HEK293T (cell line): ENCODE measurements at regions not wholly inside any gene's neighbourhood (a gene's known extent, or its start where the extent isn't known, plus 50 kb on each side); places are given as distances from the start of the nearest gene placed in this dataset.
"Not testable (repeated sequence)": the region's sequence is repeated elsewhere in the genome, so short reads cannot be mapped to it uniquely, and the experiment has no call there.

ENCODE experiments used
- CTCF ChIA-PET: fragments of 350-600 bp; formaldehyde crosslinking; extraction: SDS; loops from one replicate; lab custom pipeline; 2021; ENCODE audit warnings: antibody characterized with exemption, inconsistent platforms; lab: Yijun Ruan, JAX
- POLR2A ChIA-PET: fragments of 350-600 bp; formaldehyde crosslinking; extraction: SDS; loops from one replicate; lab custom pipeline; 2020; ENCODE audit warnings: antibody characterized with exemption, inconsistent platforms; lab: Yijun Ruan, JAX
- DNase-seq: peaks from one replicate; pipeline ENCODE4 v3.0.0; 2012; ENCODE audit warnings: mixed read lengths; ENCODE audit errors: extremely low spot score
- ARNT ChIP-seq: fragments of 450-650 bp; IDR thresholded peaks from 2 replicates; pipeline ENCODE4 v1.6.1; 2017; ENCODE audit warnings: mild to moderate bottlenecking
- BHLHE40 ChIP-seq: fragments of 450-650 bp; IDR thresholded peaks from 2 replicates; pipeline ENCODE4 v1.6.1; 2016; ENCODE audit warnings: mild to moderate bottlenecking, moderate library complexity, borderline replicate concordance
- CTBP1 ChIP-seq: fragments of 450-650 bp; IDR thresholded peaks from 2 replicates; pipeline ENCODE4 v1.6.1; 2016; ENCODE audit warnings: borderline replicate concordance
- ELF4 ChIP-seq: fragments of 450-650 bp; IDR thresholded peaks from 2 replicates; pipeline ENCODE4 v1.6.1; 2017; ENCODE audit warnings: antibody characterized with exemption
- FOXA1 ChIP-seq: fragments of 450-650 bp; IDR thresholded peaks from 2 replicates; pipeline ENCODE4 v1.6.1; 2016; ENCODE audit warnings: mild to moderate bottlenecking
- FOXK2 ChIP-seq: fragments of 450-650 bp; IDR thresholded peaks from 2 replicates; pipeline ENCODE4 v1.6.1; 2016; ENCODE audit warnings: mild to moderate bottlenecking
- FOXM1 ChIP-seq: fragments of 450-650 bp; IDR thresholded peaks from 2 replicates; pipeline ENCODE4 v1.6.1; 2017; ENCODE audit warnings: mild to moderate bottlenecking, borderline replicate concordance
- HDGF ChIP-seq: fragments of 450-650 bp; IDR thresholded peaks from 2 replicates; pipeline ENCODE4 v1.6.1; 2017; ENCODE audit warnings: antibody characterized with exemption, borderline replicate concordance
- L3MBTL2 ChIP-seq: fragments of 450-650 bp; conservative IDR thresholded peaks from 2 replicates; pipeline ENCODE4 v1.6.1; 2016; ENCODE audit warnings: mild to moderate bottlenecking
- LEF1 ChIP-seq: fragments of 450-650 bp; IDR thresholded peaks from 2 replicates; pipeline ENCODE4 v1.6.1; 2017; ENCODE audit warnings: mild to moderate bottlenecking, borderline replicate concordance
- NFRKB ChIP-seq: fragments of 450-650 bp; IDR thresholded peaks from 2 replicates; pipeline ENCODE4 v1.6.1; 2016; ENCODE audit warnings: mild to moderate bottlenecking, moderate library complexity
- PKNOX1 ChIP-seq: fragments of 450-650 bp; IDR thresholded peaks from 2 replicates; pipeline ENCODE4 v1.6.1; 2016
- SP1 ChIP-seq: fragments of 450-650 bp; IDR thresholded peaks from 2 replicates; pipeline ENCODE4 v1.6.1; 2017
- SUZ12 ChIP-seq: fragments of 450-650 bp; IDR thresholded peaks from 2 replicates; pipeline ENCODE4 v1.6.1; 2016; ENCODE audit warnings: mild to moderate bottlenecking
- TARDBP ChIP-seq: fragments of 450-650 bp; IDR thresholded peaks from 2 replicates; pipeline ENCODE4 v1.6.1; 2016
- ZNF384 ChIP-seq: fragments of 450-650 bp; IDR thresholded peaks from 2 replicates; pipeline ENCODE4 v1.6.1; 2016

GRCh38 chr3:541062-541801 is 344.7 kb downstream of the CHL1 start:
- ChIA-PET POLR2A (no interaction called here), CTCF (no interaction called here)
- no peak for DNase-seq
- TF ChIP-seq SUZ12 (no peak), TARDBP (no peak), ZNF384 (no peak), BHLHE40 (no peak), ARNT (no peak), PKNOX1 (no peak), SP1 (no peak), NFRKB (no peak), FOXM1 (no peak), HDGF (no peak)

GRCh38 chr3:542021-542420 is 345.5 kb downstream of the CHL1 start:
- TF ChIP-seq NFRKB (no peak), ZNF384 (no peak), L3MBTL2 (no peak), LEF1 (no peak)
- DNase-seq = no peak
- ChIA-PET CTCF (no interaction called here), POLR2A (no interaction called here)

- TF ChIP-seq CTBP1 (no peak), ZNF384 (no peak), BHLHE40 (no peak), ELF4 (no peak), SUZ12 (no peak), SP1 (no peak), NFRKB (no peak), PKNOX1 (no peak), HDGF (no peak), FOXA1 (no peak), L3MBTL2 (no peak), FOXK2 (no peak), ARNT (no peak)
- no peak for DNase-seq
- ChIA-PET POLR2A (no interaction called here), CTCF (no interaction called here)
Measured at GRCh38 chr3:549636-550035, 353.1 kb downstream of the CHL1 start.

DNA sequence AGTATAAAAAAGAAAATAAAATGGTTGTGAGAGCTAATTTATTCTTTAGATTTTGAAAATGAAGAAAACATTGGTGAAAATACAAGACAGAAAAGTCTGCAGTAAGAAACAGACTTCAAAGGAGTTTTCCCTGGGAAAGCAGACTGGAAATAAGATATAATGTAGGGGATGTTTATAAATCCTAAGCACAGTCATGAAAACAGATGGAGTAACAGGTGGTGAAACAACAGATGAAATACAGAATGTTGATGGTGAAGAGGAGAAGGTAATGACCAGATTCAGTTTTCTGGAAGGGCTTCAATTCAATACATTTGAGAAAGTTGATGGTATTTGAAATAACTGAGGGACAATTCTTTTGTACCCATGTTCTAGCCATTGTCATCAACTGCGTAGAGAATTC is 353.9 kb downstream of the CHL1 start:
- POLR2A ChIA-PET = no interaction called here
- DNase-seq = no peak
- no peak for TF ChIP-seq FOXM1
- no peak for TF ChIP-seq L3MBTL2
- no peak for TF ChIP-seq SUZ12
- no peak for TF ChIP-seq NFRKB
- no peak for TF ChIP-seq LEF1
- no peak for TF ChIP-seq ZNF384
- no peak for TF ChIP-seq ELF4
- TF ChIP-seq FOXK2 = no peak
- TF ChIP-seq HDGF = no peak
- CTCF ChIA-PET = no interaction called here

DNA sequence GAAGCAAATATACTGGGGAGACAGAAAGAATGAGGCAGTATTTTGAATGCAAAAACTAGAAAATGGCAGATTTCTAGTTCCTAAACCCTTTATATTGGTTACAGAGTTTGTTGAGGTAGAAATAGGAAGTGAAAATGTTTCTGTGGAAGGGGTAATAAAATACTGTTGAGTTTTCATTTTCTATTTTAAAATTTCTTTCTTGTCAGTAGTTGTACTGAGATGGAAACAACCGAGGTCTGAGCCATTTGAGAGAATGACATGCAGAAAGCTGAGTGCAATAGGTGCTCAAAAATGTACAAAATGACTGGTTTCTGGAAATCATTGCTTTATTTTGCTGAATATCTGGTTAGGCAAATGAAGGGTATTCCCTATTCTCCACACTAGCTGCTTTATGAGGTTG is 361.4 kb downstream of the CHL1 start:
- no peak for DNase-seq
- CTCF ChIA-PET = no interaction called here
- TF ChIP-seq HDGF (no peak), FOXA1 (no peak), FOXK2 (no peak), ARNT (no peak), PKNOX1 (no peak), ZNF384 (no peak), ELF4 (no peak), SP1 (no peak), LEF1 (no peak), NFRKB (no peak), TARDBP (no peak), L3MBTL2 (no peak), FOXM1 (no peak), BHLHE40 (no peak), SUZ12 (no peak), CTBP1 (no peak)
- POLR2A ChIA-PET = no interaction called here

- TF ChIP-seq PKNOX1 = no peak
- TF ChIP-seq L3MBTL2 = no peak
- TF ChIP-seq SP1 = no peak
- no peak for TF ChIP-seq ELF4
- TF ChIP-seq HDGF = no peak
- no peak for TF ChIP-seq BHLHE40
- TF ChIP-seq FOXA1 = no peak
- no peak for TF ChIP-seq SUZ12
- TF ChIP-seq TARDBP = no peak
- TF ChIP-seq CTBP1 = no peak
- no peak for TF ChIP-seq ARNT
- TF ChIP-seq NFRKB = no peak
- TF ChIP-seq FOXK2 = no peak
- TF ChIP-seq ZNF384 = no peak
- TF ChIP-seq FOXM1 = no peak
- ChIA-PET CTCF (no interaction called here), POLR2A (no interaction called here)
- DNase-seq = no peak
Measured at GRCh38 chr3:567488-568185, 371.1 kb downstream of the CHL1 start.

DNA sequence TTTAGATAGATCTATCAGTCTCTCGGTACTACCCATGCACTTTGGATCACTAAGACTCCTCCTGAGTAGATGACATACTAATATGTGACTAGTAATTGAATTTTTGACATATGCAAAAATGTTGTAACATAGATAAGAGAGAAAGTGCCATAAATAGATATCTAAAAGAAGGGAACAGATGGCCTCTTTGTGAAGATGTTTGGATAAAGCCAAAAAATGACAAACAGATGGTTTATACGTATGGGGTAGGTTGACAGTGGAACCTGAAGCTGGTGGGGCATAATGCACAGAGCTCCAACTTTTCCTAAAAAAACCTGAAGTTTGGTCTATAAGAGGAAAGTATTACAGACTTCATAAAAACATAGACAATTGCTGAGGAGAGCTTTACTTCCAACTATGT is 383.0 kb downstream of the CHL1 start:
- POLR2A ChIA-PET, DNase-seq: not testable (repeated sequence)

DNA sequence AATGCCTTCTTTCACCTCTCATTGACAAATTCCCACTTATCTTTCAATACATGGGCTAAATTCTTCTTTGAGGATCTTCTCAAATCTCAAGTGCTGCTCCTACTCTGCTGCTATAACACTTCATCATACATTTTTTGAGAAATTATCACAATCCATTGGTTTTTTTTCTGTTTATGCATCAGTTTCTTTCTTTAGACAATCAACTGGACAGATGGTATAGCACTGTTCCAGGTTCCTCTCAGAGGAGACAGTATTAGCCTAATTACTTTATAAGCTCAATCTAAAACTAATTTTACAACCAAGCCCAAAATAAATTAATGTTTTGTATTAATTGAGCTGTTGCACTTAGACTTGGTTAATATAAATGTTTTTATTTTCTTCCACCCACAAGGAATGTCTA is 392.5 kb downstream of the CHL1 start:
- POLR2A ChIA-PET, DNase-seq, CTCF ChIA-PET: not testable (repeated sequence)

More for the DNA sequence above, 383.0 kb downstream of the CHL1 start:
- CTCF ChIA-PET = not testable (repeated sequence)

- POLR2A ChIA-PET, CTCF ChIA-PET, DNase-seq: not testable (repeated sequence)
Measured at GRCh38 chr3:597304-597703, 400.7 kb downstream of the CHL1 start.

DNA sequence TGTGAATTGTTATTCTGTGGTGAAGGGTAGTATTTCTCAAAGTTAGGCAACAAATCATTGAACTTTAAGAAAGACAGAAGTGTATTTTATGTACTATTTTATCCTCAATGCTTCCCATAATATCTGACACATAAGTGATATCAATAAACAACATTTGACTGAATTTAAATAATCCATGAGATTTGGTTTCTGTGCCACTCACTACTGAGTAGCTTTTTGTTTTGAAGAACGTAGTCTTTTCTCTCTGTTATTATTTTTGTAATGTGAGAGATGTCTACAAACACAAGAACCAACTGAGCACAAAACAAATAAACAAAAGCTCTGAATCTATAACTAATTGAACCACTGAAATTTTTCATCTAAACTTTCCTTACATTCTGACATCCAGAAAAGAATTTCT is 401.2 kb downstream of the CHL1 start:
- DNase-seq, POLR2A ChIA-PET, CTCF ChIA-PET: not testable (repeated sequence)
